Upper lobe of right lung (tissue), 1 donor: ENCODE measurements at regions not wholly inside any gene's neighbourhood (a gene's known extent, or its start where the extent isn't known, plus 50 kb on each side); places are given as distances from the start of the nearest gene placed in this dataset.

Experiments used
- ATAC-seq: fragments of 200-7000 bp; cut with Tn5 transposase; one replicate; pipeline ENCODE4 v1.9.1; 2020; ENCODE audit warnings: mild to moderate bottlenecking, moderate library complexity
- DNase-seq: peaks from one replicate; pipeline ENCODE4 v3.0.0-alpha.2; 2020
- H3K27ac ChIP-seq: fragments of 200-600 bp; one replicate; pipeline ENCODE4 v1.8.0; 2022
- H3K27me3 ChIP-seq: fragments of 200-600 bp; one replicate; pipeline ENCODE4 v1.8.0; 2022; ENCODE audit warnings: mild to moderate bottlenecking
- H3K36me3 ChIP-seq: fragments of 200-600 bp; one replicate; pipeline ENCODE4 v1.8.0; 2022
- H3K4me1 ChIP-seq: fragments of 200-600 bp; one replicate; pipeline ENCODE4 v1.8.0; 2022
- H3K4me3 ChIP-seq: fragments of 200-600 bp; one replicate; pipeline ENCODE4 v1.8.0; 2022; ENCODE audit warnings: mild to moderate bottlenecking
- H3K9me3 ChIP-seq: fragments of 200-600 bp; one replicate; pipeline ENCODE4 v1.8.0; 2022
- intact Hi-C: fragments of 100-400 bp; cut with DNase I; formaldehyde crosslinking; loops from one replicate; pipeline ENCODE4 v1.11.0; 2022
- TF ChIP-seq, protein P1 (sequence below): fragments of 200-600 bp; IDR thresholded peaks from one replicate; pipeline ENCODE4 v1.8.0; 2022; ENCODE audit warnings: antibody characterized with exemption
- donor health status: DM: no; HTN: yes; CAD: no; lungs with severe emphysema.

DNA sequence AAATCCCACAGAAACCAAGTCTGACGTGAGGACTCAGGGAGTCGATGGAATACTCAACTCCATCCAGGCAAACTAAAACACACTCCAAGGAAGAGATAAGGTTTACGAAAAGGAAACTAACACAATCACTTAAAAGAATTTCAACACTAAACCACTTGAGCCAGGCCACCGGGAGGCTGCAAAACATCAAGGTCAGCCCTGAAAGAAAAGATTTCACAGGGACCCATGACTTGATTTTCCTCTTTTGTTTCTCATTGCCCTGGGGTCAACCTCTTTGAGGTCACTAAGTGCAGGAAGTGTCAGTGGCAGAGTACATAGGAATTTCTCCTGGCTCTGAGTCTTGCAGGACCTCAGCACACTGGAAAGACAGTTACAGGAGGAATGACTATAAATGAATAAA, 77.8 kb upstream of the TARS1 start:
- ATAC-seq, result peak; percentile 84
- intact Hi-C loops, result no loop called here

DNA sequence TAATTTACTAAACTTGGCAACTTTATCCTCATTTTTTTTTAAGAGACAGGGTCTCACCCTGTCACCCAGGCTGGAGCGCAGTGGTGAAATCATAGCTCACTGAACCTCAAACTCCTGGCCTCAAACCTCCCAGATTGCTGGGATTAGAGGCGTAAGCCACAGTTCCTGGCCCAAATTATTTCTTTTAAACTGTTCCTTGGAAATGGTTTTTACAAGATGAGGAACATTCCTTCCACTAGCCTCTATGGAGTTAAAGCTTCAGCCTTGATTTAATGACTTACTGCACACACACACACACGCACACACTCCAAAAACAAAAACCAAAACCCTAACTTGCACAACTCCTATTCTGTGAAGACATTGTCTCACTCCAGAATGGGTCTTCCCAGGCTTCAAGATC, 77.2 kb upstream of the TARS1 start:
- no peaks in the 10 kb centered on the region for H3K27me3 ChIP-seq
- intact Hi-C loops, result no loop called here
- peaks cover 29% of the 10 kb centered on the region for H3K4me1 ChIP-seq
- H3K27ac ChIP-seq, result no peak overlapping the region
- TF ChIP-seq, protein P1, sequence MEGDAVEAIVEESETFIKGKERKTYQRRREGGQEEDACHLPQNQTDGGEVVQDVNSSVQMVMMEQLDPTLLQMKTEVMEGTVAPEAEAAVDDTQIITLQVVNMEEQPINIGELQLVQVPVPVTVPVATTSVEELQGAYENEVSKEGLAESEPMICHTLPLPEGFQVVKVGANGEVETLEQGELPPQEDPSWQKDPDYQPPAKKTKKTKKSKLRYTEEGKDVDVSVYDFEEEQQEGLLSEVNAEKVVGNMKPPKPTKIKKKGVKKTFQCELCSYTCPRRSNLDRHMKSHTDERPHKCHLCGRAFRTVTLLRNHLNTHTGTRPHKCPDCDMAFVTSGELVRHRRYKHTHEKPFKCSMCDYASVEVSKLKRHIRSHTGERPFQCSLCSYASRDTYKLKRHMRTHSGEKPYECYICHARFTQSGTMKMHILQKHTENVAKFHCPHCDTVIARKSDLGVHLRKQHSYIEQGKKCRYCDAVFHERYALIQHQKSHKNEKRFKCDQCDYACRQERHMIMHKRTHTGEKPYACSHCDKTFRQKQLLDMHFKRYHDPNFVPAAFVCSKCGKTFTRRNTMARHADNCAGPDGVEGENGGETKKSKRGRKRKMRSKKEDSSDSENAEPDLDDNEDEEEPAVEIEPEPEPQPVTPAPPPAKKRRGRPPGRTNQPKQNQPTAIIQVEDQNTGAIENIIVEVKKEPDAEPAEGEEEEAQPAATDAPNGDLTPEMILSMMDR, result no peak
- no peaks in the 10 kb centered on the region for H3K9me3 ChIP-seq
- ATAC-seq (no peak), DNase-seq (no peak)
- no peaks in the 10 kb centered on the region for H3K36me3 ChIP-seq
- no peak overlapping the region for H3K4me3 ChIP-seq

More for the DNA sequence above, 77.8 kb upstream of the TARS1 start:
- H3K4me3 ChIP-seq, result no peak overlapping the region
- H3K4me1 ChIP-seq, result peaks cover 29% of the 10 kb centered on the region
- peak overlapping the region; percentile 66 for H3K27ac ChIP-seq
- no peak for DNase-seq
- H3K27me3 ChIP-seq, result no peaks in the 10 kb centered on the region
- TF ChIP-seq, protein P1, result no peak
- H3K9me3 ChIP-seq, result no peaks in the 10 kb centered on the region
- H3K36me3 ChIP-seq, result no peaks in the 10 kb centered on the region

DNA sequence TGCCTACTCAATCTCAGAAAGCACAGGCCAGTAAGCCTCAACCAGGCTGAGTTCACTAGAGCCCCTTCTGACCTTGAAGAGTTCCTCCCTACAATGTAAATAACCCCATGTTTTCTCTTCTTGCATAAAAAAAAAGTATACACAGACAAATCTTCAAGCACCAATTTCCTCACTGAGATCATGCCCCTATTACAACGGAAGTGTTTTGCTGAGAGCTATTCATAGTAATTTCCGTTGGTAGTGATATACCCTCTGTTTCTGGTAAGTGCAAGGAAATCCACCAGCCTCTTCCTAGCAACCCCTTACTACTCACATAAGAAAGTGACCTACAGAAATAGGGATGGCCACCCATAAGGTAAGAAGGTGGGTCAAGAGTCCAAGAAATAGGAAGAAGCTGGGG, 76.4 kb upstream of the TARS1 start:
- H3K9me3 ChIP-seq, result no peaks in the 10 kb centered on the region
- no peak overlapping the region for H3K27ac ChIP-seq
- DNase-seq (no peak), ATAC-seq (no peak)
- no peaks in the 10 kb centered on the region for H3K36me3 ChIP-seq
- H3K27me3 ChIP-seq, result no peaks in the 10 kb centered on the region
- TF ChIP-seq, protein P1, result no peak
- intact Hi-C loops, result no loop called here
- no peak overlapping the region for H3K4me3 ChIP-seq
- peaks cover 29% of the 10 kb centered on the region for H3K4me1 ChIP-seq

DNA sequence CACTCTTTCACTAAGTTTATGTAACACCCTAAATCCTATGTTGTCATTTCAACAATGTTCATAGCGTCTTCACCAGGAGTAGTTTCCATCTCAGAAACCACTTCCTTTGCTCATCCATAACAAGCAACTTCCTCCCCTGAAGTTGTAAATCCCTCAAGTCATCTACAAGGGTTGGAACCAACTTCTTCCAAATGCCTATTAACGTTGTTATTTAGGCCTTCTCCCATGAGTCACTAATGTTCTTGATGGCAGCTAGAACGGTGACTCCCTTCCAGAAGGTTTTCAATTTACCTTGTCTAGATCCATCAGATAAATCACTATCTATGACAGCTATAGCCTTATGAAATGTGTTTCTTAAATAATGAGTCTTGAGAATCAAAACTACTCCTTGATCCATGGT, 73.3 kb upstream of the TARS1 start:
- DNase-seq (no peak), ATAC-seq (no peak)
- Histone ChIP-seq H3K4me3 (no peak overlapping the region), H3K27ac (no peak overlapping the region), H3K9me3 (no peaks in the 10 kb centered on the region), H3K4me1 (peaks cover 19% of the 10 kb centered on the region), H3K27me3 (no peaks in the 10 kb centered on the region), H3K36me3 (no peaks in the 10 kb centered on the region)
- TF ChIP-seq, protein P1, result no peak
- intact Hi-C loops, result no loop called here

DNA sequence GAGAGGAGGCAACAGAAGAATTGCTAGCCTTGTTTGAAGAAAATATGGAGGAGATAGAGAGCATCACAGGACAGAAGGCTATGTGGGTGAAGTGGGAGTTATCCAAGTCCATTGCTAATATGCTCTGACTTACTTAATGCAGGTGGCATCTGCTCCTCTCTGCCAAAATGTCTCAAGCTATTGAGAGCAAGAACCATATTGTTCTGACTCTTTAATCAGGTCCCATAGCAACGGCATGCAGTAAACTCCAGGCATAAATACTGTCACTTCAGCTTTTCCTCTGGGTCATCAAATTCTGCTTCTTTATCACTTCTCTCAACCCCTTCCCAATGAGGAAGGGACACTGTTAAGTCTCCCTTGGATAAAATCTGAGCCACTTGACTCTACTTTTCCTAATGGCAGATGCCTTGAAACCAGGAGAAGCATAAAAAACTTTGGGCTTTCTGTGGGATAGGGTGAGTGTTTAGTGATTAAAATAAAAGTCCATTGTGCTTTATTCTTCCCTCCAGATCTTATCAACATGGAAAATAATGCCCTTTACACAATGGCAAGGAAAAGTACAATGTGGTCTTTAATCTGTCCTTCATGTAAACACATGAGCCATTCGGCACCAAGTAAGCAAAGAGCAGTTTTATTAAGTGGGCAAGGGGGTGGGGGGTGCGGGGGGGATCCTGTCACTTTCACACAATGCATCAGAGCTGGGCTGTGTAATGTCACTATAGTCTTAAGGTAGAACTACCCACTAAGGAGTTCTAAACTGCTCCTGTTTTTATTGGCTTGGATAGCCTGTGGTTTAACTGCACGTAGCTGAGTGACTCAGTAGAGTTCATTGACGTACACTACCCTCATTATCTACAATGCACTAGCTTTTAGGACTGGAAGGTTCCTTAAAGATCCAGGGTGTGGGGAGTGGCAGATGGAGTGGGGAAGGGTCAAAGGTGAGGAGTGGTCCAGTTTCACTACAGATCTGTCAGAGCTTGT, 71.0 kb upstream of the TARS1 start:
- DNase-seq (no peak), ATAC-seq (no peak)
- Histone ChIP-seq H3K36me3 (no peaks in the 10 kb centered on the region), H3K4me3 (no peak overlapping the region), H3K27ac (no peak overlapping the region), H3K9me3 (no peaks in the 10 kb centered on the region), H3K4me1 (no peaks in the 10 kb centered on the region), H3K27me3 (no peaks in the 10 kb centered on the region)
- TF ChIP-seq, protein P1, result no peak
- intact Hi-C loops, result no loop called here
